ENCODE measurements at regions not wholly inside any gene's neighbourhood (a gene's known extent, or its start where the extent isn't known, plus 50 kb on each side); places are given as distances from the start of the nearest gene placed in this dataset.

GRCh38 chrX:13094374-13094773 is 50.0 kb upstream of the FAM9C start:
- TF ChIP-seq CTCF (conservative IDR thresholded peaks at IDR 0.05) (no peak), ZFX (IDR thresholded peaks at IDR 0.05) (no peak)
